GM12878 (cell line): ENCODE measurements at regions not wholly inside any gene's neighbourhood (a gene's known extent, or its start where the extent isn't known, plus 50 kb on each side); places are given as distances from the start of the nearest gene placed in this dataset.
A peak's percentile ranks its signal among the peaks of the same experiment; 100 is the strongest.

Source experiments
- ATAC-seq: fragments of 200-7000 bp; cut with Tn5 transposase; 3 replicates; pipeline ENCODE4 v1.9.1; 2020; ENCODE audit warnings: mild to moderate bottlenecking, moderate library complexity
- BruUV-seq: library from RNA; stranded (reverse); fragments of 400-500 nt; replicated peaks from 2 replicates; lab custom pipeline; 2021; lab: Mats Ljungman, UMichigan
- CTCF ChIA-PET: fragments of 300-600 bp; sonication (Branson Sonifier 250); formaldehyde crosslinking; extraction: SDS; loops from one replicate; lab custom pipeline; 2021; ENCODE audit warnings: inconsistent platforms; lab: Yijun Ruan, JAX
- POLR2A ChIA-PET: fragments of 350-600 bp; formaldehyde crosslinking; extraction: SDS; loops from one replicate; lab custom pipeline; 2021; ENCODE audit warnings: inconsistent platforms; lab: Charles Lee
- RAD21 ChIA-PET: fragments of 300-600 bp; sonication (Branson Sonifier 250); formaldehyde crosslinking; loops from one replicate; lab custom pipeline; 2023; ENCODE audit warnings: antibody characterized with exemption; ENCODE audit not compliant: unreplicated experiment; lab: Charles Lee
- SMC1A ChIA-PET: fragments of 300-600 bp; sonication (Branson Sonifier 250); formaldehyde crosslinking; loops from one replicate; lab custom pipeline; 2023; ENCODE audit not compliant: unreplicated experiment, uncharacterized antibody; lab: Charles Lee
- DNase-seq: peaks from one replicate; pipeline ENCODE4 v3.0.0-alpha.2; 2011; ENCODE audit warnings: low read depth, low spot score
- FAIRE-seq: peaks from 3 replicates; lab custom pipeline; 2011; peaks lifted over from hg19 to GRCh38; lab: Jason Lieb, UNC
- H2AFZ ChIP-seq: 2 replicates; pipeline ENCODE4 v1.6.0; 2011; ENCODE audit warnings: low read depth, low read length, control low read depth; ENCODE audit not compliant: control insufficient read depth
- H3K27ac ChIP-seq: 2 replicates; pipeline ENCODE4 v1.5.1; 2011; ENCODE audit warnings: control low read depth; ENCODE audit not compliant: control insufficient read depth, insufficient read depth
- H3K27me3 ChIP-seq, 2 experiments: replicated peaks in 1 of 2; 2 replicates each; pipeline versions ENCODE4 v1.6.0 to v1.6.1; 2011; ENCODE audit warnings: low read length in 1 of 2; ENCODE audit not compliant: control insufficient read depth in 2 of 2, insufficient read depth in 2 of 2
- H3K36me3 ChIP-seq, 2 experiments: 2 replicates each; pipeline ENCODE4 v1.5.1; 2011; ENCODE audit warnings: low read length in 1 of 2; ENCODE audit not compliant: control insufficient read depth in 2 of 2, insufficient read depth in 2 of 2
- H3K4me1 ChIP-seq: 2 replicates; pipeline ENCODE4 v1.6.1; 2011; ENCODE audit warnings: mild to moderate bottlenecking, low read length, moderate library complexity, mixed read lengths; ENCODE audit not compliant: control insufficient read depth, insufficient read depth
- H3K4me2 ChIP-seq: 2 replicates; pipeline ENCODE4 v1.6.0; 2011; ENCODE audit warnings: control low read depth; ENCODE audit not compliant: control insufficient read depth, insufficient read depth
- H3K4me3 ChIP-seq: fragments of 200-600 bp; sonication (generic); 2 replicates; pipeline ENCODE4 v1.5.1; 2016
- H3K79me2 ChIP-seq: 2 replicates; pipeline ENCODE4 v1.6.0; 2011; ENCODE audit warnings: low read length; ENCODE audit not compliant: control insufficient read depth, insufficient read depth
- H3K9ac ChIP-seq: 2 replicates; pipeline ENCODE4 v1.8.0; 2011; ENCODE audit warnings: low read length, control low read depth, mixed read lengths; ENCODE audit not compliant: control insufficient read depth, insufficient read depth
- H3K9me3 ChIP-seq: replicated peaks from 3 replicates; pipeline ENCODE4 v1.5.1; 2011; ENCODE audit warnings: mild to moderate bottlenecking, low read length; ENCODE audit not compliant: control insufficient read depth, insufficient read depth
- H4K20me1 ChIP-seq: 2 replicates; pipeline ENCODE4 v1.6.0; 2011; ENCODE audit not compliant: control insufficient read depth, insufficient read depth
- ATF2 ChIP-seq: IDR thresholded peaks from 2 replicates; pipeline ENCODE4 v1.6.1; 2012; ENCODE audit warnings: low read length, inconsistent platforms
- HDAC6 ChIP-seq: fragments of 200-600 bp; sonication (generic); IDR thresholded peaks from one replicate; pipeline ENCODE4 v1.8.0; 2017; ENCODE audit warnings: antibody characterized with exemption; ENCODE audit not compliant: unreplicated experiment
- NR2F1 ChIP-seq: fragments of 450-650 bp; conservative IDR thresholded peaks from 2 replicates; pipeline ENCODE4 v1.6.1; 2017; ENCODE audit warnings: mild to moderate bottlenecking
- SMAD5 ChIP-seq: IDR thresholded peaks from 2 replicates; pipeline ENCODE4 v1.6.1; 2016; ENCODE audit warnings: antibody characterized with exemption, low read depth
- SREBF2 ChIP-seq: IDR thresholded peaks from 2 replicates; pipeline ENCODE4 v1.6.1; 2012; ENCODE audit warnings: mild to moderate bottlenecking, low read length
- ZBTB11 ChIP-seq: fragments of 450-650 bp; formaldehyde crosslinking; IDR thresholded peaks from 2 replicates; pipeline ENCODE4 v1.5.0; 2022; ENCODE audit warnings: mild to moderate bottlenecking, missing genetic modification characterization
- ZNF622 ChIP-seq: fragments of 450-650 bp; IDR thresholded peaks from 2 replicates; pipeline ENCODE4 v1.6.1; 2017; ENCODE audit warnings: mild to moderate bottlenecking, inconsistent platforms
- WGBS: methylation state at CpG from one replicate; pipeline ENCODE4 v1.1.6; 2016; ENCODE audit warnings: low lambda C conversion rate; ENCODE audit not compliant: insufficient replicate concordance, insufficient coverage; ENCODE audit errors: missing lambda C conversion rate; 5-methylcytosine and 5-hydroxymethylcytosine counted together
- in situ Hi-C: fragments of 300-500 bp; cut with MboI; formaldehyde crosslinking; loops from 9 replicates; pipeline ENCODE4 v1.14.3; 2018; ENCODE audit warnings: mixed read lengths
- intact Hi-C: fragments of 100-400 bp; cut with micrococcal nuclease; formaldehyde crosslinking; loops from one replicate; pipeline ENCODE4 v1.14.2; 2022; ENCODE audit not compliant: unreplicated experiment

GRCh38 chr2:20566331-20566730, 84.6 kb downstream of the HS1BP3 start (continued):
- TF ChIP-seq ZBTB11 (CRISPR knock-in tag) (no peak), SMAD5 (no peak), SREBF2 (no peak), ZNF622 (no peak), HDAC6 (no peak)

- no peak for FAIRE-seq
- Histone ChIP-seq H3K4me3 (no peak overlapping the region), H3K79me2 (no peaks in the 10 kb centered on the region), H3K27ac (no peak overlapping the region), H3K9ac (no peak overlapping the region), H3K36me3 (no peaks in the 10 kb centered on the region), H3K27me3 (peaks cover 0 to 1% of the 10 kb centered on the region in 2 experiments; a peak in 2 of 4 replicates), H4K20me1 (no peaks in the 10 kb centered on the region), H3K9me3 (no peaks in the 10 kb centered on the region), H3K4me2 (no peak overlapping the region), H2AFZ (no peak overlapping the region), H3K4me1 (peaks cover 8% of the 10 kb centered on the region)
- in situ Hi-C loops (no loop called here), intact Hi-C loops (no loop called here)
- RAD21 ChIA-PET = no interaction called here
- SMC1A ChIA-PET = no interaction called here
- DNase-seq = no peak
- TF ChIP-seq ATF2 (no peak), NR2F1 (0 out of 2 replicates have a peak, but pooled peaks have one; percentile 22)
- WGBS = 32% methylated on average over 12 of the region's 12 CpGs
- CTCF ChIA-PET = no interaction called here
- no TSS peak for BruUV-seq
- no peak for ATAC-seq
- POLR2A ChIA-PET = no interaction called here
Measured at GRCh38 chr2:20567159-20567925, 83.6 kb downstream of the HS1BP3 start.
